Neural cell (in vitro differentiated cells): ENCODE measurements at regions not wholly inside any gene's neighbourhood (a gene's known extent, or its start where the extent isn't known, plus 50 kb on each side); places are given as distances from the start of the nearest gene placed in this dataset.

ENCODE experiments used
- H2AFZ ChIP-seq: fragments of 200-600, 300-800 bp; sonication (generic), shearing (Covaris generic); 2 replicates; pipeline ENCODE4 v1.6.0; 2014; ENCODE audit warnings: low read depth, mild to moderate bottlenecking, antibody characterized with exemption, low read length, moderate library complexity
- H3F3A ChIP-seq: fragments of 200-600 bp; shearing (Covaris generic); 2 replicates; pipeline ENCODE4 v1.6.1; 2016; ENCODE audit warnings: mild to moderate bottlenecking, moderate library complexity, mixed read lengths, antibody characterized with exemption, low read length; ENCODE audit not compliant: insufficient read depth, poor library complexity, severe bottlenecking
- H3K27ac ChIP-seq: fragments of 200-600, 300-800 bp; sonication (generic), shearing (Covaris generic); 2 replicates; pipeline ENCODE4 v1.5.1; 2014; ENCODE audit warnings: mild to moderate bottlenecking, low read length, moderate library complexity
- H3K27me3 ChIP-seq: fragments of 300-800, 200-600 bp; sonication (generic), shearing (Covaris generic); 2 replicates; pipeline ENCODE4 v1.6.0; 2014; ENCODE audit warnings: mild to moderate bottlenecking, low read depth, low read length, moderate library complexity; ENCODE audit not compliant: insufficient read depth
- H3K36me3 ChIP-seq: fragments of 300-800, 200-600 bp; sonication (generic), shearing (Covaris generic); 2 replicates; pipeline ENCODE4 v1.5.1; 2014; ENCODE audit warnings: mild to moderate bottlenecking, antibody characterized with exemption, low read length, moderate library complexity; ENCODE audit not compliant: insufficient read depth
- H3K4me2 ChIP-seq: fragments of 300-800, 200-600 bp; sonication (generic), shearing (Covaris generic); 2 replicates; pipeline ENCODE4 v1.6.0; 2014; ENCODE audit warnings: mild to moderate bottlenecking, low read length
- H3K4me3 ChIP-seq: fragments of 300-800, 200-600 bp; sonication (generic), shearing (Covaris generic); 2 replicates; pipeline ENCODE4 v1.5.1; 2014; ENCODE audit warnings: mild to moderate bottlenecking, low read length, moderate library complexity
- H3K79me2 ChIP-seq: fragments of 200-600 bp; shearing (Covaris generic); replicated peaks from 2 replicates; pipeline ENCODE4 v1.6.0; 2014; ENCODE audit warnings: mild to moderate bottlenecking, low read length, moderate library complexity; ENCODE audit not compliant: insufficient read depth
- H3K9ac ChIP-seq: fragments of 300-800, 200-600 bp; sonication (generic), shearing (Covaris generic); 2 replicates; pipeline ENCODE4 v1.6.1; 2016; ENCODE audit warnings: mild to moderate bottlenecking, low read length, mixed read lengths
- H3K9me2 ChIP-seq: fragments of 200-600 bp; shearing (Covaris generic); 2 replicates; pipeline ENCODE4 v1.6.1; 2016; ENCODE audit warnings: mild to moderate bottlenecking, low read length, mixed read lengths; ENCODE audit not compliant: insufficient read depth
- H3K9me3 ChIP-seq: fragments of 200-600, 300-800 bp; sonication (generic), shearing (Covaris generic); 2 replicates; pipeline ENCODE4 v1.6.1; 2016; ENCODE audit warnings: mild to moderate bottlenecking, mixed run types, low read length, moderate library complexity, mixed read lengths
- H4K20me1 ChIP-seq: fragments of 200-600 bp; shearing (Covaris generic); 2 replicates; pipeline ENCODE4 v1.6.1; 2016; ENCODE audit warnings: mild to moderate bottlenecking, mixed run types; ENCODE audit not compliant: insufficient read depth
- CTCF ChIP-seq: fragments of 450-650 bp; IDR thresholded peaks from 2 replicates; pipeline ENCODE4 v1.5.1; 2014; ENCODE audit warnings: antibody characterized with exemption, mild to moderate bottlenecking, moderate library complexity; ENCODE audit not compliant: poor library complexity, severe bottlenecking
- EP300 ChIP-seq: fragments of 450-650 bp; conservative IDR thresholded peaks from 2 replicates; pipeline ENCODE4 v1.6.1; 2014; ENCODE audit warnings: antibody characterized with exemption, mild to moderate bottlenecking, moderate library complexity; ENCODE audit not compliant: poor library complexity, severe bottlenecking
- EZH2 ChIP-seq: fragments of 200-600, 300-800 bp; shearing (Covaris generic), sonication (generic); IDR thresholded peaks from 2 replicates; pipeline ENCODE4 v1.6.1; 2014; ENCODE audit warnings: antibody characterized with exemption, low read length, borderline replicate concordance, mild to moderate bottlenecking; ENCODE audit not compliant: insufficient read depth, poor library complexity, severe bottlenecking
- MXI1 ChIP-seq: fragments of 450-650 bp; conservative IDR thresholded peaks from 2 replicates; pipeline ENCODE4 v1.6.1; 2014; ENCODE audit warnings: antibody characterized with exemption, mild to moderate bottlenecking; ENCODE audit not compliant: poor library complexity, severe bottlenecking
- POLR2AphosphoS5 ChIP-seq: IDR thresholded peaks from 2 replicates; pipeline ENCODE4 v1.6.1; 2012
- RAD21 ChIP-seq: fragments of 450-650 bp; conservative IDR thresholded peaks from 2 replicates; pipeline ENCODE4 v1.6.1; 2014; ENCODE audit warnings: antibody characterized with exemption, mild to moderate bottlenecking, moderate library complexity
- REST ChIP-seq: IDR thresholded peaks from 2 replicates; pipeline ENCODE4 v1.6.1; 2012; ENCODE audit warnings: borderline replicate concordance
- SMC3 ChIP-seq: fragments of 450-650 bp; conservative IDR thresholded peaks from 2 replicates; pipeline ENCODE4 v1.6.1; 2014; ENCODE audit warnings: antibody characterized with exemption, mild to moderate bottlenecking, moderate library complexity; ENCODE audit not compliant: poor library complexity
- TAF1 ChIP-seq: IDR thresholded peaks from 2 replicates; pipeline ENCODE4 v1.6.1; 2012; ENCODE audit warnings: low read depth

GRCh38 chr1:87642581-87643221 is 314.0 kb downstream of the LMO4 start:
- H3K9me2 ChIP-seq = no peaks in the 10 kb centered on the region
- peaks cover 25% of the 10 kb centered on the region for H3K27me3 ChIP-seq
- TF ChIP-seq TAF1 (no peak), RAD21 (no peak), MXI1 (no peak), EZH2 (no peak), REST (no peak), EP300 (peak; percentile 30), SMC3 (no peak), POLR2AphosphoS5 (peak; percentile 78), CTCF (no peak)
- no peak overlapping the region for H3K27ac ChIP-seq
- no peaks in the 10 kb centered on the region for H4K20me1 ChIP-seq
- peak overlapping the region; percentile 11 for H3K4me3 ChIP-seq
- no peaks in the 10 kb centered on the region for H3K79me2 ChIP-seq
- H3F3A ChIP-seq = no peaks in the 10 kb centered on the region
- H3K9me3 ChIP-seq = no peaks in the 10 kb centered on the region
- no peak overlapping the region for H3K9ac ChIP-seq
- H3K4me2 ChIP-seq = no peak overlapping the region
- H3K36me3 ChIP-seq = no peaks in the 10 kb centered on the region
- no peak overlapping the region for H2AFZ ChIP-seq

- Histone ChIP-seq H4K20me1 (no peaks in the 10 kb centered on the region), H3K9ac (no peak overlapping the region), H3K27ac (no peak overlapping the region), H3K9me3 (no peaks in the 10 kb centered on the region), H3K27me3 (peaks cover 25% of the 10 kb centered on the region), H3K9me2 (no peaks in the 10 kb centered on the region), H3K79me2 (no peaks in the 10 kb centered on the region), H3K36me3 (no peaks in the 10 kb centered on the region), H3K4me2 (no peak overlapping the region), H3F3A (no peaks in the 10 kb centered on the region), H2AFZ (no peak overlapping the region), H3K4me3 (no peak overlapping the region)
- no peak for TF ChIP-seq MXI1
- TF ChIP-seq POLR2AphosphoS5 = no peak
- no peak for TF ChIP-seq REST
- no peak for TF ChIP-seq EZH2
- TF ChIP-seq TAF1 = no peak
- no peak for TF ChIP-seq CTCF
These were observed 315.4 kb downstream of the LMO4 start for GRCh38 chr1:87644033-87644578.
